ENCODE measurements at regions not wholly inside any gene's neighbourhood (a gene's known extent, or its start where the extent isn't known, plus 50 kb on each side); places are given as distances from the start of the nearest gene placed in this dataset.
"Not testable (repeated sequence)": the region's sequence is repeated elsewhere in the genome, so short reads cannot be mapped to it uniquely, and the experiment has no call there.

GRCh38 chr16:34078691-34079090 lies 619.3 kb downstream of the TP53TG3F start:
- Mint-ChIP-seq H3K36me3 (ENCODE audit: low read depth) (peaks cover 52% of the 10 kb centered on the region), H3K4me3 (no peak overlapping the region), H3K9me3 (peaks cover 98% of the 10 kb centered on the region), H3K4me1 (ENCODE audit: low read depth) (no peaks in the 10 kb centered on the region), H3K27ac (no peak overlapping the region), H3K27me3 (ENCODE audit: insufficient read depth) (no peaks in the 10 kb centered on the region)
- TF ChIP-seq CTCF (IDR thresholded peaks at IDR 0.05) = no peak
- no peak for DNase-seq

- not testable (repeated sequence) for DNase-seq; H3K4me3 Mint-ChIP-seq; H3K27ac Mint-ChIP-seq; H3K4me1 Mint-ChIP-seq (ENCODE audit: low read depth); H3K27me3 Mint-ChIP-seq (ENCODE audit: insufficient read depth)
- Mint-ChIP-seq H3K36me3 (ENCODE audit: low read depth) (peaks cover 57% of the 10 kb centered on the region), H3K9me3 (peaks cover 100% of the 10 kb centered on the region)
Measured at GRCh38 chr16:34085038-34085437, 625.6 kb downstream of the TP53TG3F start.

GRCh38 chr16:34095006-34095405 lies 635.6 kb downstream of the TP53TG3F start:
- Mint-ChIP-seq H3K9me3 (peaks cover 100% of the 10 kb centered on the region), H3K36me3 (ENCODE audit: low read depth) (peaks cover 56% of the 10 kb centered on the region)
- H3K27me3 Mint-ChIP-seq (ENCODE audit: insufficient read depth); DNase-seq; H3K4me3 Mint-ChIP-seq; H3K27ac Mint-ChIP-seq; H3K4me1 Mint-ChIP-seq (ENCODE audit: low read depth): not testable (repeated sequence)

GRCh38 chr16:34096911-34097310 lies 637.5 kb downstream of the TP53TG3F start:
- not testable (repeated sequence) for H3K4me3 Mint-ChIP-seq; H3K27me3 Mint-ChIP-seq (ENCODE audit: insufficient read depth); H3K27ac Mint-ChIP-seq; DNase-seq; H3K4me1 Mint-ChIP-seq (ENCODE audit: low read depth)
- Mint-ChIP-seq H3K9me3 (peaks cover 86% of the 10 kb centered on the region), H3K36me3 (ENCODE audit: low read depth) (peaks cover 41% of the 10 kb centered on the region)

GRCh38 chr16:34097326-34097725 lies 637.9 kb downstream of the TP53TG3F start:
- peaks cover 82% of the 10 kb centered on the region for H3K9me3 Mint-ChIP-seq
- H3K4me1 Mint-ChIP-seq (ENCODE audit: low read depth); DNase-seq; H3K27ac Mint-ChIP-seq; H3K4me3 Mint-ChIP-seq; H3K27me3 Mint-ChIP-seq (ENCODE audit: insufficient read depth): not testable (repeated sequence)
- peaks cover 41% of the 10 kb centered on the region for H3K36me3 Mint-ChIP-seq (ENCODE audit: low read depth)

GRCh38 chr16:34098033-34098432 lies 638.6 kb downstream of the TP53TG3F start:
- not testable (repeated sequence) for DNase-seq; H3K4me1 Mint-ChIP-seq (ENCODE audit: low read depth); H3K27me3 Mint-ChIP-seq (ENCODE audit: insufficient read depth); H3K27ac Mint-ChIP-seq; H3K4me3 Mint-ChIP-seq
- Mint-ChIP-seq H3K9me3 (peaks cover 75% of the 10 kb centered on the region), H3K36me3 (ENCODE audit: low read depth) (peaks cover 41% of the 10 kb centered on the region)

GRCh38 chr16:34099028-34099427 lies 639.6 kb downstream of the TP53TG3F start:
- not testable (repeated sequence) for H3K27ac Mint-ChIP-seq; H3K4me1 Mint-ChIP-seq (ENCODE audit: low read depth); DNase-seq; H3K27me3 Mint-ChIP-seq (ENCODE audit: insufficient read depth); H3K4me3 Mint-ChIP-seq
- Mint-ChIP-seq H3K9me3 (peaks cover 65% of the 10 kb centered on the region), H3K36me3 (ENCODE audit: low read depth) (peaks cover 41% of the 10 kb centered on the region)
